Stomach smooth muscle (tissue), 2 donors: ENCODE measurements at regions not wholly inside any gene's neighbourhood (a gene's known extent, or its start where the extent isn't known, plus 50 kb on each side); places are given as distances from the start of the nearest gene placed in this dataset.

Experiments
- H3K27ac ChIP-seq: one replicate; pipeline ENCODE4 v1.7.0; 2013; ENCODE audit warnings: mild to moderate bottlenecking, low read length, inconsistent platforms
- H3K27me3 ChIP-seq, 2 donors: one replicate each; pipeline ENCODE4 v1.7.0; 2013; ENCODE audit warnings: low read length in 2 of 2; ENCODE audit not compliant: insufficient read depth in 2 of 2, control insufficient read depth in 1 of 2
- H3K36me3 ChIP-seq, 2 donors: one replicate each; pipeline ENCODE4 v1.7.0; 2013; ENCODE audit warnings: low read length in 2 of 2; ENCODE audit not compliant: control insufficient read depth in 2 of 2, insufficient read depth in 2 of 2
- H3K4me1 ChIP-seq: one replicate; pipeline ENCODE4 v1.7.0; 2013; ENCODE audit warnings: low read length; ENCODE audit not compliant: control insufficient read depth, insufficient read depth
- H3K4me3 ChIP-seq, 2 donors: one replicate each; pipeline ENCODE4 v1.7.0; 2013; ENCODE audit warnings: low read length in 2 of 2
- H3K9ac ChIP-seq, 2 donors: one replicate each; pipeline ENCODE4 v1.7.0; 2013; ENCODE audit warnings: low read length in 2 of 2, mild to moderate bottlenecking in 1 of 2
- H3K9me3 ChIP-seq, 2 donors: one replicate each; pipeline ENCODE4 v1.7.0; 2013; ENCODE audit warnings: low read length in 2 of 2; ENCODE audit not compliant: control insufficient read depth in 2 of 2
- donor health status: healthy.
- donor health status: Pancreatic carcinoma.

- no peak overlapping the region for H3K4me3 ChIP-seq
- H3K4me1 ChIP-seq = no peaks in the 10 kb centered on the region
- H3K36me3 ChIP-seq = no peaks in the 10 kb centered on the region
- no peak overlapping the region for H3K9ac ChIP-seq
- H3K9me3 ChIP-seq = peaks cover 4 to 8% of the 10 kb centered on the region in 2 donors
- H3K27me3 ChIP-seq = peaks cover 0 to 4% of the 10 kb centered on the region in 2 donors
- H3K27ac ChIP-seq = no peak overlapping the region
These were observed 52.0 kb upstream of the NPTX2 start for GRCh38 chr7:98565103-98565502.

GRCh38 chr7:98562871-98563495 lies 54.1 kb upstream of the NPTX2 start:
- H3K4me1 ChIP-seq = no peaks in the 10 kb centered on the region
- H3K9me3 ChIP-seq = peaks cover 4 to 10% of the 10 kb centered on the region in 2 donors
- H3K27me3 ChIP-seq = peaks cover 0 to 2% of the 10 kb centered on the region in 2 donors
- H3K27ac ChIP-seq = no peak overlapping the region
- no peaks in the 10 kb centered on the region for H3K36me3 ChIP-seq
- H3K9ac ChIP-seq = no peak overlapping the region
- H3K4me3 ChIP-seq = no peak overlapping the region

GRCh38 chr7:98562381-98562823 lies 54.7 kb upstream of the NPTX2 start:
- Histone ChIP-seq H3K4me3 (no peak overlapping the region), H3K36me3 (no peaks in the 10 kb centered on the region), H3K27ac (no peak overlapping the region), H3K9me3 (peaks cover 4 to 10% of the 10 kb centered on the region in 2 donors), H3K4me1 (no peaks in the 10 kb centered on the region), H3K9ac (no peak overlapping the region), H3K27me3 (peaks cover 0 to 2% of the 10 kb centered on the region in 2 donors)

GRCh38 chr7:98559958-98560357 lies 57.1 kb upstream of the NPTX2 start:
- H3K9ac ChIP-seq = no peak overlapping the region
- no peaks in the 10 kb centered on the region for H3K27me3 ChIP-seq
- H3K4me1 ChIP-seq = no peaks in the 10 kb centered on the region
- H3K36me3 ChIP-seq = no peaks in the 10 kb centered on the region
- H3K9me3 ChIP-seq = peaks cover 2 to 10% of the 10 kb centered on the region in 2 donors
- no peak overlapping the region for H3K4me3 ChIP-seq
- no peak overlapping the region for H3K27ac ChIP-seq

GRCh38 chr7:98559219-98559618 lies 57.9 kb upstream of the NPTX2 start:
- Histone ChIP-seq H3K27me3 (no peaks in the 10 kb centered on the region), H3K9ac (no peak overlapping the region), H3K27ac (no peak overlapping the region), H3K4me1 (no peaks in the 10 kb centered on the region), H3K36me3 (no peaks in the 10 kb centered on the region), H3K4me3 (no peak overlapping the region), H3K9me3 (peaks cover 2 to 4% of the 10 kb centered on the region in 2 donors)

GRCh38 chr7:98557538-98558031 lies 59.5 kb upstream of the NPTX2 start:
- Histone ChIP-seq H3K27ac (no peak overlapping the region), H3K36me3 (no peaks in the 10 kb centered on the region), H3K27me3 (no peaks in the 10 kb centered on the region), H3K9me3 (peaks cover 2 to 7% of the 10 kb centered on the region in 2 donors), H3K4me3 (no peak overlapping the region), H3K4me1 (no peaks in the 10 kb centered on the region), H3K9ac (no peak overlapping the region)

GRCh38 chr7:98556288-98556687 lies 60.8 kb upstream of the NPTX2 start:
- Histone ChIP-seq H3K9ac (no peak overlapping the region), H3K27me3 (no peaks in the 10 kb centered on the region), H3K4me3 (no peak overlapping the region), H3K9me3 (peaks cover 7 to 20% of the 10 kb centered on the region in 2 donors), H3K27ac (no peak overlapping the region), H3K4me1 (no peaks in the 10 kb centered on the region), H3K36me3 (no peaks in the 10 kb centered on the region)

- H3K4me3 ChIP-seq = no peak overlapping the region
- no peaks in the 10 kb centered on the region for H3K4me1 ChIP-seq
- H3K36me3 ChIP-seq = no peaks in the 10 kb centered on the region
These were observed 61.7 kb upstream of the NPTX2 start for GRCh38 chr7:98555403-98555802.

GRCh38 chr7:98553666-98554065 lies 63.4 kb upstream of the NPTX2 start:
- H3K27me3 ChIP-seq = no peaks in the 10 kb centered on the region
- H3K9ac ChIP-seq = no peak overlapping the region
- H3K9me3 ChIP-seq = peaks cover 7 to 19% of the 10 kb centered on the region in 2 donors
- H3K27ac ChIP-seq = no peak overlapping the region
- no peak overlapping the region for H3K4me3 ChIP-seq
- no peaks in the 10 kb centered on the region for H3K36me3 ChIP-seq
- no peaks in the 10 kb centered on the region for H3K4me1 ChIP-seq

More at GRCh38 chr7:98555403-98555802, 61.7 kb upstream of the NPTX2 start:
- no peak overlapping the region for H3K27ac ChIP-seq
- H3K9me3 ChIP-seq = peaks cover 7 to 22% of the 10 kb centered on the region in 2 donors
- no peak overlapping the region for H3K9ac ChIP-seq
- H3K27me3 ChIP-seq = no peaks in the 10 kb centered on the region

- H3K4me3 ChIP-seq = no peak overlapping the region
- no peak overlapping the region for H3K9ac ChIP-seq
- no peaks in the 10 kb centered on the region for H3K27me3 ChIP-seq
- no peak overlapping the region for H3K27ac ChIP-seq
- no peaks in the 10 kb centered on the region for H3K36me3 ChIP-seq
- H3K9me3 ChIP-seq = peaks cover 7 to 19% of the 10 kb centered on the region in 2 donors
- no peaks in the 10 kb centered on the region for H3K4me1 ChIP-seq
These were observed 65.3 kb upstream of the NPTX2 start for GRCh38 chr7:98551611-98552273.

- Histone ChIP-seq H3K27me3 (no peaks in the 10 kb centered on the region), H3K9me3 (peaks cover 7 to 19% of the 10 kb centered on the region in 2 donors), H3K27ac (no peak overlapping the region), H3K36me3 (no peaks in the 10 kb centered on the region), H3K4me1 (no peaks in the 10 kb centered on the region), H3K9ac (no peak overlapping the region), H3K4me3 (no peak overlapping the region)
These were observed 68.1 kb upstream of the NPTX2 start for GRCh38 chr7:98548971-98549370.
